ENCODE measurements at regions not wholly inside any gene's neighbourhood (a gene's known extent, or its start where the extent isn't known, plus 50 kb on each side); places are given as distances from the start of the nearest gene placed in this dataset.

- Histone ChIP-seq H3K4me3 (ENCODE audit: insufficient read depth, low read depth, low read length, poor library complexity, severe bottlenecking) (no peak overlapping the region), H3K27me3 (replicated peaks; ENCODE audit: control insufficient read depth, insufficient read depth, low read length, poor library complexity, severe bottlenecking) (no peaks in the 10 kb centered on the region), H3K27ac (ENCODE audit: insufficient read depth, low read length, poor library complexity, severe bottlenecking) (no peak overlapping the region), H3K36me3 (ENCODE audit: control insufficient read depth, insufficient read depth, low read length) (no peaks in the 10 kb centered on the region), H3K4me1 (ENCODE audit: control insufficient read depth, insufficient read depth, low read length, poor library complexity, severe bottlenecking) (no peaks in the 10 kb centered on the region), H3K9me3 (ENCODE audit: control insufficient read depth, low read length) (no peaks in the 10 kb centered on the region)
- no peak for DNase-seq
Measured at GRCh38 chr18:45521136-45521535, 94.1 kb upstream of the SLC14A2 start.

DNA sequence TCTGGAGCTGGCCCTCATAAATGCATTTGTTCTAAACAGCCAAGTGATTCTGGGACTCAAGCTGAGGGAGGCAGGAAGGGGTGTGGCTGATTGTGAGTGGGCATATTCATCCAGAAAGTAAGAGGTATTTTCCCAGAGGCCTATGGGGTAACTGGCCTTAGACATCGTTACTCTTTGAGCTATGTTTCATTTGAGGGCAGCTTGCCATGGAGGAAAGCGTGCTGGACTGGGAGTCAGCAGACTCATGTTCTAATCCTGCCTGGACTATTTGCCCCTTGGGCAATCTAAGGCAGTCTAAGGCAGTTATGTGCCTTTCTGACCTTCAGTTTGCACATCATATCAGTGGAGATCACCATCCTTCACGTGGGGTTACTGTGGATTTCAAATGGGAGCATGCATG is 93.5 kb upstream of the SLC14A2 start:
- Histone ChIP-seq H3K27me3 (replicated peaks; ENCODE audit: control insufficient read depth, insufficient read depth, low read length, poor library complexity, severe bottlenecking) (no peaks in the 10 kb centered on the region), H3K36me3 (ENCODE audit: control insufficient read depth, insufficient read depth, low read length) (no peaks in the 10 kb centered on the region), H3K9me3 (ENCODE audit: control insufficient read depth, low read length) (no peaks in the 10 kb centered on the region), H3K27ac (ENCODE audit: insufficient read depth, low read length, poor library complexity, severe bottlenecking) (no peak overlapping the region), H3K4me3 (ENCODE audit: insufficient read depth, low read depth, low read length, poor library complexity, severe bottlenecking) (no peak overlapping the region), H3K4me1 (ENCODE audit: control insufficient read depth, insufficient read depth, low read length, poor library complexity, severe bottlenecking) (no peaks in the 10 kb centered on the region)
- no peak for DNase-seq

- Histone ChIP-seq H3K4me3 (ENCODE audit: insufficient read depth, low read depth, low read length, poor library complexity, severe bottlenecking) (no peak overlapping the region), H3K9me3 (ENCODE audit: control insufficient read depth, low read length) (no peaks in the 10 kb centered on the region), H3K4me1 (ENCODE audit: control insufficient read depth, insufficient read depth, low read length, poor library complexity, severe bottlenecking) (no peaks in the 10 kb centered on the region), H3K36me3 (ENCODE audit: control insufficient read depth, insufficient read depth, low read length) (no peaks in the 10 kb centered on the region), H3K27ac (ENCODE audit: insufficient read depth, low read length, poor library complexity, severe bottlenecking) (no peak overlapping the region), H3K27me3 (replicated peaks; ENCODE audit: control insufficient read depth, insufficient read depth, low read length, poor library complexity, severe bottlenecking) (no peaks in the 10 kb centered on the region)
- DNase-seq = no peak
Measured at GRCh38 chr18:45522371-45522770, 92.9 kb upstream of the SLC14A2 start.

GRCh38 chr18:45525301-45525700 is 90.0 kb upstream of the SLC14A2 start:
- H3K4me1 ChIP-seq (ENCODE audit: control insufficient read depth, insufficient read depth, low read length, poor library complexity, severe bottlenecking) = no peaks in the 10 kb centered on the region
- no peak for DNase-seq
- H3K27ac ChIP-seq (ENCODE audit: insufficient read depth, low read length, poor library complexity, severe bottlenecking) = no peak overlapping the region
- no peaks in the 10 kb centered on the region for H3K36me3 ChIP-seq (ENCODE audit: control insufficient read depth, insufficient read depth, low read length)
- no peaks in the 10 kb centered on the region for H3K27me3 ChIP-seq (replicated peaks; ENCODE audit: control insufficient read depth, insufficient read depth, low read length, poor library complexity, severe bottlenecking)
- H3K4me3 ChIP-seq (ENCODE audit: insufficient read depth, low read depth, low read length, poor library complexity, severe bottlenecking) = no peak overlapping the region
- H3K9me3 ChIP-seq (ENCODE audit: control insufficient read depth, low read length) = no peaks in the 10 kb centered on the region

DNA sequence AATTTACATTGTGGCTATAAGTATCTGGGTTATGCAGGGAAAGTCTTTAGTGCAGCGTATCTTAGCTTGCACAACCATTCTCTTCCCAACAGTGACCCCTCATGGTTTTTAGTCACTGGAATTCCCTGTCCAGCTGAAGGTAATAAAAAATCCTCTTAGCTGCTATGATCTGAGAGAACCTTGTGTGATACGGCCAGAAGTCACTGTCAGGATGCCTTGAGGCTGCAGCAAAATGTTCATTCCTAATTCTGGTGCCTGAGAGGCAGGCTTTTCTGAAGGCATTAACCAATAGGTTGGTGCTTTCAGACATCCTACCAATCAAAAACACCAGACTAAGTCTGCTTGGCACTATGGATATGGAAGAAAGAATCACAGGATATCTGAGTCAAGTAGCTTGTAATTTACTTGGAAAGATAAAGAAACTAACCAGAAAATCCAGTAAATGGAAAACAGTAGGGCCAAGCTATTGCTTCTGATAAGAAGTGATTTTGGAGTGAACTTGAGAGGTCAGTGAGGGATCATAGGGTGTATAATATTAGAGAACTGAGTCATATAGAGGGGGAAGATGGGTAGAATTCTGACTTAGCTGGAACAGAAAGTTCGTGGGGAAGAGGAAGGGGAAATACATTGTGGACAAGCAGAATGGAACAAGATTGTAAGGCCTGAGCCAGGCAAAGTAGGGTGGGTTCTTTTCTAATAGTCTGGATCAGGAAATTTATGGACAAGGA is 89.0 kb upstream of the SLC14A2 start:
- no peak for DNase-seq
- H3K36me3 ChIP-seq (ENCODE audit: control insufficient read depth, insufficient read depth, low read length) = no peaks in the 10 kb centered on the region
- no peaks in the 10 kb centered on the region for H3K9me3 ChIP-seq (ENCODE audit: control insufficient read depth, low read length)
- H3K27me3 ChIP-seq (replicated peaks; ENCODE audit: control insufficient read depth, insufficient read depth, low read length, poor library complexity, severe bottlenecking) = no peaks in the 10 kb centered on the region
- no peaks in the 10 kb centered on the region for H3K4me1 ChIP-seq (ENCODE audit: control insufficient read depth, insufficient read depth, low read length, poor library complexity, severe bottlenecking)
- no peak overlapping the region for H3K4me3 ChIP-seq (ENCODE audit: insufficient read depth, low read depth, low read length, poor library complexity, severe bottlenecking)
- no peak overlapping the region for H3K27ac ChIP-seq (ENCODE audit: insufficient read depth, low read length, poor library complexity, severe bottlenecking)

- Histone ChIP-seq H3K36me3 (ENCODE audit: control insufficient read depth, insufficient read depth, low read length) (no peaks in the 10 kb centered on the region), H3K27ac (ENCODE audit: insufficient read depth, low read length, poor library complexity, severe bottlenecking) (no peak overlapping the region), H3K4me3 (ENCODE audit: insufficient read depth, low read depth, low read length, poor library complexity, severe bottlenecking) (no peak overlapping the region), H3K9me3 (ENCODE audit: control insufficient read depth, low read length) (no peaks in the 10 kb centered on the region), H3K27me3 (replicated peaks; ENCODE audit: control insufficient read depth, insufficient read depth, low read length, poor library complexity, severe bottlenecking) (no peaks in the 10 kb centered on the region), H3K4me1 (ENCODE audit: control insufficient read depth, insufficient read depth, low read length, poor library complexity, severe bottlenecking) (no peaks in the 10 kb centered on the region)
- DNase-seq = no peak
Measured at GRCh38 chr18:45527891-45528290, 87.4 kb upstream of the SLC14A2 start.

- Histone ChIP-seq H3K27me3 (replicated peaks; ENCODE audit: control insufficient read depth, insufficient read depth, low read length, poor library complexity, severe bottlenecking) (no peaks in the 10 kb centered on the region), H3K36me3 (ENCODE audit: control insufficient read depth, insufficient read depth, low read length) (no peaks in the 10 kb centered on the region), H3K9me3 (ENCODE audit: control insufficient read depth, low read length) (no peaks in the 10 kb centered on the region), H3K4me1 (ENCODE audit: control insufficient read depth, insufficient read depth, low read length, poor library complexity, severe bottlenecking) (no peaks in the 10 kb centered on the region), H3K27ac (ENCODE audit: insufficient read depth, low read length, poor library complexity, severe bottlenecking) (no peak overlapping the region), H3K4me3 (ENCODE audit: insufficient read depth, low read depth, low read length, poor library complexity, severe bottlenecking) (no peak overlapping the region)
- no peak for DNase-seq
Measured at GRCh38 chr18:45528712-45529336, 86.5 kb upstream of the SLC14A2 start.

DNA sequence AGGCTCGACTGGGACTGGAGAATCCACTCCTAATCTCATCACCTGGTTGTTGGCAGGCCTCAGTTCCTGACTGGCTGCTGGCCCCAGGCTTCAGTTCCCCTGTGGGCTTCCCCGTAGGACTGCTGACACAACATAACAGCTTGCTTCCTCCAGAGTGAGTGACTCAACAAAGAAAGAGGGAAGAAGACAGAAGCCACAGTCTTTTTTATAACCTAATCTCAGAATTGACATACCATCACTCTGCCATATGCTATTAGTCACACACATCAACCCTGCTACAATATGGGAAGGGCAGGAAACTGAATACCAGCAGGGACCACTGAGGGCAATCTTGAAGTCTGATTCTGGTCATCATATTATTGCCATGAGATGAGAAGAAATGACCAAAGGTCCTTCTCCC is 76.8 kb upstream of the SLC14A2 start:
- Histone ChIP-seq H3K9me3 (ENCODE audit: control insufficient read depth, low read length) (no peaks in the 10 kb centered on the region), H3K27ac (ENCODE audit: insufficient read depth, low read length, poor library complexity, severe bottlenecking) (no peak overlapping the region), H3K36me3 (ENCODE audit: control insufficient read depth, insufficient read depth, low read length) (no peaks in the 10 kb centered on the region), H3K27me3 (replicated peaks; ENCODE audit: control insufficient read depth, insufficient read depth, low read length, poor library complexity, severe bottlenecking) (no peaks in the 10 kb centered on the region), H3K4me1 (ENCODE audit: control insufficient read depth, insufficient read depth, low read length, poor library complexity, severe bottlenecking) (no peaks in the 10 kb centered on the region), H3K4me3 (ENCODE audit: insufficient read depth, low read depth, low read length, poor library complexity, severe bottlenecking) (no peak overlapping the region)
- DNase-seq = no peak

GRCh38 chr18:45539491-45539891 is 75.8 kb upstream of the SLC14A2 start:
- no peak overlapping the region for H3K4me3 ChIP-seq (ENCODE audit: insufficient read depth, low read depth, low read length, poor library complexity, severe bottlenecking)
- H3K27ac ChIP-seq (ENCODE audit: insufficient read depth, low read length, poor library complexity, severe bottlenecking) = no peak overlapping the region
- no peaks in the 10 kb centered on the region for H3K9me3 ChIP-seq (ENCODE audit: control insufficient read depth, low read length)
- no peaks in the 10 kb centered on the region for H3K4me1 ChIP-seq (ENCODE audit: control insufficient read depth, insufficient read depth, low read length, poor library complexity, severe bottlenecking)
- DNase-seq = no peak
- no peaks in the 10 kb centered on the region for H3K36me3 ChIP-seq (ENCODE audit: control insufficient read depth, insufficient read depth, low read length)
- H3K27me3 ChIP-seq (replicated peaks; ENCODE audit: control insufficient read depth, insufficient read depth, low read length, poor library complexity, severe bottlenecking) = no peaks in the 10 kb centered on the region

DNA sequence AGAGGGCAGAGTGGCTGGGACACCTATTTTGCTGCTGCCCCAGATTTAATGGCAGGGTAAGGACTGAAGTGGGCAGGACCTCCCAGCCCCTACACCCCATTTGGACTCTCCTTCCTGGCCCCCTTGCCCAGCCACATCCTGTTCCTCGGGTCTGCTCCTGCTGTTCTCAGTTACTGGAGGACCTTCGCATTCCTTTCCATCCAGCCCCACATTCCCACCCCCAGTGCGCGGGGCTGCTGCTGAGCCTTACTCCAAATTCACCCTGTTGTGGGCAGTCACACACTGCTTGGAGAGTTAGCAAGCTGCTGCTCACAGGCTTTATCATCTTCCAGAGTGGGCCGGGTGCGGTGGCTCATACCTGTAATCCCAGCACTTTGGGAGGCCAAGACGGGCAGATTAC is 75.2 kb upstream of the SLC14A2 start:
- Histone ChIP-seq H3K4me3 (ENCODE audit: insufficient read depth, low read depth, low read length, poor library complexity, severe bottlenecking) (no peak overlapping the region), H3K9me3 (ENCODE audit: control insufficient read depth, low read length) (no peaks in the 10 kb centered on the region), H3K36me3 (ENCODE audit: control insufficient read depth, insufficient read depth, low read length) (no peaks in the 10 kb centered on the region), H3K27me3 (replicated peaks; ENCODE audit: control insufficient read depth, insufficient read depth, low read length, poor library complexity, severe bottlenecking) (no peaks in the 10 kb centered on the region), H3K27ac (ENCODE audit: insufficient read depth, low read length, poor library complexity, severe bottlenecking) (no peak overlapping the region), H3K4me1 (ENCODE audit: control insufficient read depth, insufficient read depth, low read length, poor library complexity, severe bottlenecking) (no peaks in the 10 kb centered on the region)
- DNase-seq = no peak

All from effector memory CD4-positive, alpha-beta T cell (primary cell).